ENCODE measurements at regions not wholly inside any gene's neighbourhood (a gene's known extent, or its start where the extent isn't known, plus 50 kb on each side); places are given as distances from the start of the nearest gene placed in this dataset.

DNA sequence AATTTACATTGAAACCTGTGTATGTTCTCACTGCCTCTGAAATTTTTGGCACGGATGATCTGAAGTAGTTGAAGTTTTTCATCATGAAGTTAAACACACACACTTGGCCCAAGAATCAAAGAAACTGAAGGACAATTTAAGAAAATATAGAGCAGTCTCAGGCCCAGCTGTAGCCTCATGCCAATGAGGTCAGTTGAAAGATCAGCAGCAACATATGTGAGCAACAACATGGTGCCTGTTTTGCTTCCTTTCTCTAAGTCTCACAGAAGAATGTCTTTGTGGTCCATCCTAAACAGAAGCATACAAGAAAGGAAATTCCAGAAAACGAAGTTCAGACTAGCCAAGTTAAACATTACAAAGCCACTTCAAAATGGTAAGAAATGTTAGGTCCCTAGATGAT, 1737.2 kb downstream of the MAT2B start:
- no peak for DNase-seq (ENCODE audit: low spot score)
- Mint-ChIP-seq H3K36me3 (no peaks in the 10 kb centered on the region; the same call in 1 of the 2 replicates), H3K4me3 (no peak overlapping the region), H3K27ac (no peak overlapping the region), H3K27me3 (ENCODE audit: low read depth) (no peaks in the 10 kb centered on the region), H3K4me1 (peaks cover 7% of the 10 kb centered on the region), H3K9me3 (peaks cover 22% of the 10 kb centered on the region)
- CTCF ChIA-PET, result no interaction called here
- no peak for ATAC-seq
- TF ChIP-seq, protein P1, sequence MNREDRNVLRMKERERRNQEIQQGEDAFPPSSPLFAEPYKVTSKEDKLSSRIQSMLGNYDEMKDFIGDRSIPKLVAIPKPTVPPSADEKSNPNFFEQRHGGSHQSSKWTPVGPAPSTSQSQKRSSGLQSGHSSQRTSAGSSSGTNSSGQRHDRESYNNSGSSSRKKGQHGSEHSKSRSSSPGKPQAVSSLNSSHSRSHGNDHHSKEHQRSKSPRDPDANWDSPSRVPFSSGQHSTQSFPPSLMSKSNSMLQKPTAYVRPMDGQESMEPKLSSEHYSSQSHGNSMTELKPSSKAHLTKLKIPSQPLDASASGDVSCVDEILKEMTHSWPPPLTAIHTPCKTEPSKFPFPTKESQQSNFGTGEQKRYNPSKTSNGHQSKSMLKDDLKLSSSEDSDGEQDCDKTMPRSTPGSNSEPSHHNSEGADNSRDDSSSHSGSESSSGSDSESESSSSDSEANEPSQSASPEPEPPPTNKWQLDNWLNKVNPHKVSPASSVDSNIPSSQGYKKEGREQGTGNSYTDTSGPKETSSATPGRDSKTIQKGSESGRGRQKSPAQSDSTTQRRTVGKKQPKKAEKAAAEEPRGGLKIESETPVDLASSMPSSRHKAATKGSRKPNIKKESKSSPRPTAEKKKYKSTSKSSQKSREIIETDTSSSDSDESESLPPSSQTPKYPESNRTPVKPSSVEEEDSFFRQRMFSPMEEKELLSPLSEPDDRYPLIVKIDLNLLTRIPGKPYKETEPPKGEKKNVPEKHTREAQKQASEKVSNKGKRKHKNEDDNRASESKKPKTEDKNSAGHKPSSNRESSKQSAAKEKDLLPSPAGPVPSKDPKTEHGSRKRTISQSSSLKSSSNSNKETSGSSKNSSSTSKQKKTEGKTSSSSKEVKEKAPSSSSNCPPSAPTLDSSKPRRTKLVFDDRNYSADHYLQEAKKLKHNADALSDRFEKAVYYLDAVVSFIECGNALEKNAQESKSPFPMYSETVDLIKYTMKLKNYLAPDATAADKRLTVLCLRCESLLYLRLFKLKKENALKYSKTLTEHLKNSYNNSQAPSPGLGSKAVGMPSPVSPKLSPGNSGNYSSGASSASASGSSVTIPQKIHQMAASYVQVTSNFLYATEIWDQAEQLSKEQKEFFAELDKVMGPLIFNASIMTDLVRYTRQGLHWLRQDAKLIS (CRISPR knock-in tag; IDR thresholded peaks at IDR 0.05; ENCODE audit: borderline replicate concordance), result no peak
- TF ChIP-seq, protein P2, sequence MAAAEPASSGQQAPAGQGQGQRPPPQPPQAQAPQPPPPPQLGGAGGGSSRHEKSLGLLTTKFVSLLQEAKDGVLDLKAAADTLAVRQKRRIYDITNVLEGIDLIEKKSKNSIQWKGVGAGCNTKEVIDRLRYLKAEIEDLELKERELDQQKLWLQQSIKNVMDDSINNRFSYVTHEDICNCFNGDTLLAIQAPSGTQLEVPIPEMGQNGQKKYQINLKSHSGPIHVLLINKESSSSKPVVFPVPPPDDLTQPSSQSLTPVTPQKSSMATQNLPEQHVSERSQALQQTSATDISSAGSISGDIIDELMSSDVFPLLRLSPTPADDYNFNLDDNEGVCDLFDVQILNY (CRISPR knock-in tag; IDR thresholded peaks at IDR 0.05), result no peak
- TF ChIP-seq, protein P3, sequence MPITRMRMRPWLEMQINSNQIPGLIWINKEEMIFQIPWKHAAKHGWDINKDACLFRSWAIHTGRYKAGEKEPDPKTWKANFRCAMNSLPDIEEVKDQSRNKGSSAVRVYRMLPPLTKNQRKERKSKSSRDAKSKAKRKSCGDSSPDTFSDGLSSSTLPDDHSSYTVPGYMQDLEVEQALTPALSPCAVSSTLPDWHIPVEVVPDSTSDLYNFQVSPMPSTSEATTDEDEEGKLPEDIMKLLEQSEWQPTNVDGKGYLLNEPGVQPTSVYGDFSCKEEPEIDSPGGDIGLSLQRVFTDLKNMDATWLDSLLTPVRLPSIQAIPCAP (CRISPR knock-in tag; IDR thresholded peaks at IDR 0.05), result no peak
- POLR2A ChIA-PET, result no interaction called here

DNA sequence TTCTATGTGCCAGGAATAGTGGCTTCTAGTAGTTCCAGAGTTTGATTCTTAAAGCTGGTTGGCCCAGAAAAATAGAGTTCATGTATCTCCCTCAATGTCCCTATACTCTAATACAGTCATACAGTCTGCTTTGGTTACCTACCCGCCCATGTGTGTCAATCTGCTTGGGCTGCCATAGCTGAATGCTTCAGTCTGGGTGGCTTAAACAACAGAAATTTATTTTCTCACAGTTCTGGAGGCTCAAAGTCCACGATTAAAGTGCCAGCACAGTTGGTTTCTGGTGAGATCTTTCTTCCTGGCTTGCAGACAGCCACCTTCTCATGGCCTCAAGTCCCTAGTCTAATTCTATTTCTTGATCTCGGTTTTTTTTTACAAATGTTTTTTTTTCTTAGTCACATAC, 1739.0 kb downstream of the MAT2B start:
- POLR2A ChIA-PET, result no interaction called here
- H3K27me3 Mint-ChIP-seq (ENCODE audit: low read depth), result no peaks in the 10 kb centered on the region
- H3K4me3 Mint-ChIP-seq, result no peak overlapping the region
- TF ChIP-seq, protein P4, sequence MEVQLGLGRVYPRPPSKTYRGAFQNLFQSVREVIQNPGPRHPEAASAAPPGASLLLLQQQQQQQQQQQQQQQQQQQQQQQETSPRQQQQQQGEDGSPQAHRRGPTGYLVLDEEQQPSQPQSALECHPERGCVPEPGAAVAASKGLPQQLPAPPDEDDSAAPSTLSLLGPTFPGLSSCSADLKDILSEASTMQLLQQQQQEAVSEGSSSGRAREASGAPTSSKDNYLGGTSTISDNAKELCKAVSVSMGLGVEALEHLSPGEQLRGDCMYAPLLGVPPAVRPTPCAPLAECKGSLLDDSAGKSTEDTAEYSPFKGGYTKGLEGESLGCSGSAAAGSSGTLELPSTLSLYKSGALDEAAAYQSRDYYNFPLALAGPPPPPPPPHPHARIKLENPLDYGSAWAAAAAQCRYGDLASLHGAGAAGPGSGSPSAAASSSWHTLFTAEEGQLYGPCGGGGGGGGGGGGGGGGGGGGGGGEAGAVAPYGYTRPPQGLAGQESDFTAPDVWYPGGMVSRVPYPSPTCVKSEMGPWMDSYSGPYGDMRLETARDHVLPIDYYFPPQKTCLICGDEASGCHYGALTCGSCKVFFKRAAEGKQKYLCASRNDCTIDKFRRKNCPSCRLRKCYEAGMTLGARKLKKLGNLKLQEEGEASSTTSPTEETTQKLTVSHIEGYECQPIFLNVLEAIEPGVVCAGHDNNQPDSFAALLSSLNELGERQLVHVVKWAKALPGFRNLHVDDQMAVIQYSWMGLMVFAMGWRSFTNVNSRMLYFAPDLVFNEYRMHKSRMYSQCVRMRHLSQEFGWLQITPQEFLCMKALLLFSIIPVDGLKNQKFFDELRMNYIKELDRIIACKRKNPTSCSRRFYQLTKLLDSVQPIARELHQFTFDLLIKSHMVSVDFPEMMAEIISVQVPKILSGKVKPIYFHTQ (CRISPR knock-in tag; IDR thresholded peaks at IDR 0.05), result no peak
- TF ChIP-seq, protein P5, sequence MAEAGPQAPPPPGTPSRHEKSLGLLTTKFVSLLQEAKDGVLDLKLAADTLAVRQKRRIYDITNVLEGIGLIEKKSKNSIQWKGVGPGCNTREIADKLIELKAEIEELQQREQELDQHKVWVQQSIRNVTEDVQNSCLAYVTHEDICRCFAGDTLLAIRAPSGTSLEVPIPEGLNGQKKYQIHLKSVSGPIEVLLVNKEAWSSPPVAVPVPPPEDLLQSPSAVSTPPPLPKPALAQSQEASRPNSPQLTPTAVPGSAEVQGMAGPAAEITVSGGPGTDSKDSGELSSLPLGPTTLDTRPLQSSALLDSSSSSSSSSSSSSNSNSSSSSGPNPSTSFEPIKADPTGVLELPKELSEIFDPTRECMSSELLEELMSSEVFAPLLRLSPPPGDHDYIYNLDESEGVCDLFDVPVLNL (CRISPR knock-in tag; IDR thresholded peaks at IDR 0.05; ENCODE audit: borderline replicate concordance, low read depth), result no peak
- no peak for TF ChIP-seq ZBTB21 (CRISPR knock-in tag; IDR thresholded peaks at IDR 0.05; ENCODE audit: borderline replicate concordance)
- TF ChIP-seq, protein P6, sequence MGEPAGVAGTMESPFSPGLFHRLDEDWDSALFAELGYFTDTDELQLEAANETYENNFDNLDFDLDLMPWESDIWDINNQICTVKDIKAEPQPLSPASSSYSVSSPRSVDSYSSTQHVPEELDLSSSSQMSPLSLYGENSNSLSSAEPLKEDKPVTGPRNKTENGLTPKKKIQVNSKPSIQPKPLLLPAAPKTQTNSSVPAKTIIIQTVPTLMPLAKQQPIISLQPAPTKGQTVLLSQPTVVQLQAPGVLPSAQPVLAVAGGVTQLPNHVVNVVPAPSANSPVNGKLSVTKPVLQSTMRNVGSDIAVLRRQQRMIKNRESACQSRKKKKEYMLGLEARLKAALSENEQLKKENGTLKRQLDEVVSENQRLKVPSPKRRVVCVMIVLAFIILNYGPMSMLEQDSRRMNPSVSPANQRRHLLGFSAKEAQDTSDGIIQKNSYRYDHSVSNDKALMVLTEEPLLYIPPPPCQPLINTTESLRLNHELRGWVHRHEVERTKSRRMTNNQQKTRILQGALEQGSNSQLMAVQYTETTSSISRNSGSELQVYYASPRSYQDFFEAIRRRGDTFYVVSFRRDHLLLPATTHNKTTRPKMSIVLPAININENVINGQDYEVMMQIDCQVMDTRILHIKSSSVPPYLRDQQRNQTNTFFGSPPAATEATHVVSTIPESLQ (CRISPR knock-in tag; IDR thresholded peaks at IDR 0.05), result no peak
- no peak for ATAC-seq
- CTCF ChIA-PET, result no interaction called here
- no peak for DNase-seq (ENCODE audit: low spot score)
- H3K27ac Mint-ChIP-seq, result no peak overlapping the region
- no peaks in the 10 kb centered on the region; the same call in 1 of the 2 replicates for H3K36me3 Mint-ChIP-seq
- H3K9me3 Mint-ChIP-seq, result peaks cover 22% of the 10 kb centered on the region
- no peaks in the 10 kb centered on the region for H3K4me1 Mint-ChIP-seq

DNA sequence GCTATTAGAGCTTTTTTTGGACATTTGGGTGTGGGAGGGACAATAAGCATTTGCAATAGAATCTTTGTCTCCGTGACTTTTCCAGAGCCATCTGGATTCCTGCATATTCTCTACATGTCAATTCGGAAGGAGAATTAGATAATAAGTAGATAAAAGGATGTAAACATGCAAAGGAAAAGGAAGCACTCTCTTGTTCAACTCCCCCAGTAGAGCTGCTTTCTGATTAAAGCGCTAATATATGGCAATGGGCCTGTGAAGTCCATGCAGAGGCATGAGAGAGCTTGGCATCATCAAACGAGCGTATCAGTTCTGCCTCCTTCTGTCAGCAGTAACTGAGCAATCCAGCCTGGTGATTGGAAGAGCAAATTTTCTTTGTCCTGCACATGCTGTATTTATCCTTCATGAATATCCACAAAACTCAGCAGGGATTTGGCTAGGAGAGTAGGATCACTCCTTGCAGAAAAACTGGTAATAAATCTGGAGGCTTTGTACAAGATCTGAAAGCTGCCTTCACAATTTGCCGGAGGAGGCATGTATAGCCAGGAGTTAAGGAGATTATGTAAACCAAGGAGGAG, 1752.9 kb downstream of the MAT2B start:
- POLR2A ChIA-PET, result no interaction called here
- no peaks in the 10 kb centered on the region for H3K9me3 Mint-ChIP-seq
- no peak overlapping the region for H3K4me3 Mint-ChIP-seq
- no peak overlapping the region for H3K27ac Mint-ChIP-seq
- CTCF ChIA-PET, result no interaction called here
- no peak for TF ChIP-seq ZNF396 (CRISPR knock-in tag; IDR thresholded peaks at IDR 0.05; ENCODE audit: borderline replicate concordance)
- H3K36me3 Mint-ChIP-seq, result no peaks in the 10 kb centered on the region
- H3K4me1 Mint-ChIP-seq, result peaks cover 30% of the 10 kb centered on the region
- no peaks in the 10 kb centered on the region for H3K27me3 Mint-ChIP-seq (ENCODE audit: low read depth)
- DNase-seq (ENCODE audit: low spot score) (no peak), ATAC-seq (no peak; the same call in 1 of the 2 replicates)
